Activated B cell treated with CpG ODN at 0.5 μM for 24 hours (primary cell): ENCODE measurements at regions not wholly inside any gene's neighbourhood (a gene's known extent, or its start where the extent isn't known, plus 50 kb on each side); places are given as distances from the start of the nearest gene placed in this dataset.

ENCODE experiments used
- ATAC-seq: fragments of 200-7000 bp; cut with Tn5 transposase; one replicate; pipeline ENCODE4 v1.10.0; 2021; ENCODE audit warnings: low read depth, mild to moderate bottlenecking, moderate library complexity
- CTCF ChIA-PET: fragments of 350-600 bp; sonication (Branson Sonifier 250); formaldehyde crosslinking; loops from one replicate; lab custom pipeline; 2021; ENCODE audit warnings: antibody characterized with exemption; lab: Charles Lee
- POLR2A ChIA-PET: fragments of 350-600 bp; sonication (Branson Sonifier 250); formaldehyde crosslinking; loops from one replicate; lab custom pipeline; 2021; ENCODE audit warnings: antibody characterized with exemption; lab: Charles Lee
- DNase-seq: peaks from one replicate; pipeline ENCODE4 v3.0.0; 2022
- H3K27ac Mint-ChIP-seq: one replicate; pipeline ENCODE4 v1.8.0; 2020; ENCODE audit warnings: mixed read lengths
- H3K27me3 Mint-ChIP-seq: one replicate; pipeline ENCODE4 v1.8.0; 2021; ENCODE audit warnings: mixed read lengths
- H3K36me3 Mint-ChIP-seq: one replicate; pipeline ENCODE4 v1.8.0; 2021; ENCODE audit warnings: low read depth, mixed read lengths
- H3K4me1 Mint-ChIP-seq: one replicate; pipeline ENCODE4 v1.8.0; 2021; ENCODE audit warnings: mixed read lengths
- H3K4me3 Mint-ChIP-seq: one replicate; pipeline ENCODE4 v1.8.0; 2020; ENCODE audit warnings: mild to moderate bottlenecking, mixed read lengths
- H3K9me3 Mint-ChIP-seq: one replicate; pipeline ENCODE4 v1.8.0; 2020; ENCODE audit warnings: mixed read lengths
- intact Hi-C: fragments of 100-400 bp; cut with micrococcal nuclease; formaldehyde crosslinking; loops from one replicate; pipeline ENCODE4 v1.15.1; 2024
- TF ChIP-seq, protein P1 (sequence below): fragments of 200-600 bp; IDR thresholded peaks from one replicate; pipeline ENCODE4 v1.8.0; 2022; ENCODE audit warnings: antibody characterized with exemption, mild to moderate bottlenecking

DNA sequence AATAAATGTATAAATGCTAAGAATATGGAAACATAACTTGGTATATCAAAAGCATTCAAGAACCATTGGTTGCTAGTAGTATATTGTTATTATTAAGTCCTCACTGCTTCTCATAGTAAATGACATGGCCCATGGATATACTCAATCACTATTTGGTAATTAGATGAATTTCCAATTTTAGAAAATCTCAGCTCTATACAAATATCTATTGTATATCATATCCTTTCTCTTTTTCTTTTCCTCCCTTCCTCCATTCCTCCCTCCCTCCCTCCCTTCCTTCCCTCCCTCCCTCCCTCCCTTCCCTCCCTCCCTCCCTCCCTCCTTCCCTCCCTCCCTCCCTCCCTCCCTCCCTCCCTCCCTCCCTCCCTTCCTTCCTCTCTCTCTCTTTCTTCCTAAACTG, 514.4 kb upstream of the LCORL start:
- DNase-seq (no peak), ATAC-seq (no peak)
- Mint-ChIP-seq H3K4me1 (no peaks in the 10 kb centered on the region), H3K9me3 (no peaks in the 10 kb centered on the region), H3K27me3 (no peaks in the 10 kb centered on the region), H3K36me3 (no peaks in the 10 kb centered on the region), H3K4me3 (no peak overlapping the region), H3K27ac (no peak overlapping the region)
- intact Hi-C loops = no loop called here
- ChIA-PET CTCF (no interaction called here), POLR2A (no interaction called here)
- TF ChIP-seq, protein P1, sequence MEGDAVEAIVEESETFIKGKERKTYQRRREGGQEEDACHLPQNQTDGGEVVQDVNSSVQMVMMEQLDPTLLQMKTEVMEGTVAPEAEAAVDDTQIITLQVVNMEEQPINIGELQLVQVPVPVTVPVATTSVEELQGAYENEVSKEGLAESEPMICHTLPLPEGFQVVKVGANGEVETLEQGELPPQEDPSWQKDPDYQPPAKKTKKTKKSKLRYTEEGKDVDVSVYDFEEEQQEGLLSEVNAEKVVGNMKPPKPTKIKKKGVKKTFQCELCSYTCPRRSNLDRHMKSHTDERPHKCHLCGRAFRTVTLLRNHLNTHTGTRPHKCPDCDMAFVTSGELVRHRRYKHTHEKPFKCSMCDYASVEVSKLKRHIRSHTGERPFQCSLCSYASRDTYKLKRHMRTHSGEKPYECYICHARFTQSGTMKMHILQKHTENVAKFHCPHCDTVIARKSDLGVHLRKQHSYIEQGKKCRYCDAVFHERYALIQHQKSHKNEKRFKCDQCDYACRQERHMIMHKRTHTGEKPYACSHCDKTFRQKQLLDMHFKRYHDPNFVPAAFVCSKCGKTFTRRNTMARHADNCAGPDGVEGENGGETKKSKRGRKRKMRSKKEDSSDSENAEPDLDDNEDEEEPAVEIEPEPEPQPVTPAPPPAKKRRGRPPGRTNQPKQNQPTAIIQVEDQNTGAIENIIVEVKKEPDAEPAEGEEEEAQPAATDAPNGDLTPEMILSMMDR = no peak

DNA sequence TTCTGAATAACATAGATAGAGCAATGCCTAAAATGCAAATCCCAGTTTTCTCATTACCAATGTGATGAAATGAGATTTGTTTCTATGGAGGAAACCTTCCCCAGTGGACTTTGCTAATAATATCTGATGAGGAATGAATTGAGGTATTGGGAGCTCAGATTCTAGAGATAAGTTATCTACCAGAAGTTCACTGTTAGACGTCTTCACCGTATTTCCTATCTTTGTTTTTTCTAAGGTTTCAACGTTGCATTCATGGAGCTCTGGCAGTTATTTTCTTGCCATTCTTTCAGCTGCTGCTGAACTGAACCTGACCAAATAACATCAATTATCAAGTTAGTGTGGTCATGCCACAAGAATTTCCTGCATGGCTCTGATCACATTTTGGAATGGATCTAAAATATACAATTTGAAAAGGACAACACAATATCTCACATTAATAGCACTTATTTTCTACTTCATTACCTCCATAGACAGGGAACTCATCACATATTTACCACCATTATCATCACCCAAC, 511.8 kb upstream of the LCORL start:
- H3K27ac Mint-ChIP-seq = no peak overlapping the region
- ATAC-seq (no peak), DNase-seq (no peak)
- H3K36me3 Mint-ChIP-seq = no peaks in the 10 kb centered on the region
- TF ChIP-seq, protein P1 = no peak
- intact Hi-C loops = no loop called here
- H3K27me3 Mint-ChIP-seq = no peaks in the 10 kb centered on the region
- no peaks in the 10 kb centered on the region for H3K4me1 Mint-ChIP-seq
- CTCF ChIA-PET = no interaction called here
- H3K9me3 Mint-ChIP-seq = no peaks in the 10 kb centered on the region
- no peak overlapping the region for H3K4me3 Mint-ChIP-seq
- POLR2A ChIA-PET = no interaction called here

DNA sequence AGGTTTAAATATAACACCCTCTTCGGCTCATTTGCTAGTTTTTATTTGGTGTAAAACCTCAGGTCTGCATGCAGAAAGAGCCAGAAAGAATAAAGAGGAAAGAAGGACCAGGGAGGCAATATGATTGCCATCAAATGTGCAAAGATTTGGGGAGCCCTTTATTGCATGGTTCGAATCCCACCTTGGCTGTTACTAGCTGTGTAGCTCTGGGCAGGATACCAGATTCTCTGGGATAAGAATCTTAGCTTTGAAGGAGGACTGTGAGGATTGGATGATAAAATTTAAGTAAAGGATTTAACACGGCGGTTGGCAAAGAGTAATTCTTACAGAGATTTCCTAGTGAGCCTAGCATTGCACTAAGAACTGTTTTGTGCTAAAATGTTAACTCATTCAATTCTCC, 510.2 kb upstream of the LCORL start:
- intact Hi-C loops = no loop called here
- no peaks in the 10 kb centered on the region for H3K4me1 Mint-ChIP-seq
- no peaks in the 10 kb centered on the region for H3K9me3 Mint-ChIP-seq
- no peak for DNase-seq
- ChIA-PET CTCF (no interaction called here), POLR2A (no interaction called here)
- no peak overlapping the region for H3K27ac Mint-ChIP-seq
- TF ChIP-seq, protein P1 = no peak
- no peak for ATAC-seq
- no peak overlapping the region for H3K4me3 Mint-ChIP-seq
- H3K27me3 Mint-ChIP-seq = no peaks in the 10 kb centered on the region
- H3K36me3 Mint-ChIP-seq = no peaks in the 10 kb centered on the region

DNA sequence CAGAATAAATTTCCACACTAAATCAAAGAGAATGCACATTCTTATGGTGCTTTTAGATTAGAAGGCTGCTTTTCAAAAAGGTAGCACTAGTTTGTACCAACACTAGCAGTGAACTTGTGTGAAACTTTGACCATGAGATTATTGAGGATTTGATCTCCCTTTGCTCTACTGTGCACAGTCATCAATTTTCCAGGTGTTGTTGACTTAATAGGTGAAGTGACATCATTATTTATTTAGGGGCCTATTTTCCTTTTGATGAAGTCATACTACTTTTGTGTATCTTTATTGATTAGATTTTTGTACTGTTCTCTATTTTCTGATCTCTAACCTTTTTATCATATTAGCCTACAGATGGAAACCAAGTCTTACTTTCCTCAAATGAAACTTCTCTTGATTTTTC, 507.9 kb upstream of the LCORL start:
- H3K36me3 Mint-ChIP-seq = no peaks in the 10 kb centered on the region
- no peak overlapping the region for H3K4me3 Mint-ChIP-seq
- TF ChIP-seq, protein P1 = no peak
- ATAC-seq (no peak), DNase-seq (no peak)
- H3K9me3 Mint-ChIP-seq = no peaks in the 10 kb centered on the region
- ChIA-PET POLR2A (no interaction called here), CTCF (no interaction called here)
- H3K4me1 Mint-ChIP-seq = no peaks in the 10 kb centered on the region
- no peak overlapping the region for H3K27ac Mint-ChIP-seq
- intact Hi-C loops = no loop called here
- no peaks in the 10 kb centered on the region for H3K27me3 Mint-ChIP-seq

DNA sequence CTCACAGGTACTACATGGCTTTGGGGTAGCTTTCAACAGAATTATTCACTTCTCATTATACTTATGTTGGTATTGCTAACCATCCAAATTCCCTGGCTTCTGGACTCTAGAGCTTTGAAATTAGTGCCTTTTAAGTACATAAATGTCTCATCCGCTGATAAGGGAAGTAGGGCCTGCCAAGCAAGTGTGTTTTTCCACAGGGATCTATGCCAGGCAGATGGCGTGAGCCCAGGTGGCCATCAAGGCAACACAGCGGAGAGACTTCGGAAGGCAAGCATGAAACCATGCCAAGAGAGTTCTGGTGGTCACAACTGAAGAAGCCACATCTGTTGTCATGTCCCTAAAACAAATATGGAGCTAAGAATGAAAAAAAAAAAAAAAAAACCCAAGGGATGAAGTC, 503.1 kb upstream of the LCORL start:
- ATAC-seq = no peak
- H3K4me3 Mint-ChIP-seq = no peak overlapping the region
- no peak for DNase-seq
- H3K27me3 Mint-ChIP-seq = no peaks in the 10 kb centered on the region
- no peaks in the 10 kb centered on the region for H3K36me3 Mint-ChIP-seq
- no peaks in the 10 kb centered on the region for H3K9me3 Mint-ChIP-seq
- H3K27ac Mint-ChIP-seq = no peak overlapping the region
- TF ChIP-seq, protein P1 = no peak
- intact Hi-C loops = no loop called here
- POLR2A ChIA-PET = no interaction called here
- H3K4me1 Mint-ChIP-seq = no peaks in the 10 kb centered on the region
- CTCF ChIA-PET = no interaction called here
